ENCODE measurements at regions not wholly inside any gene's neighbourhood (a gene's known extent, or its start where the extent isn't known, plus 50 kb on each side); places are given as distances from the start of the nearest gene placed in this dataset.
"Not testable (repeated sequence)": the region's sequence is repeated elsewhere in the genome, so short reads cannot be mapped to it uniquely, and the experiment has no call there.

DNA sequence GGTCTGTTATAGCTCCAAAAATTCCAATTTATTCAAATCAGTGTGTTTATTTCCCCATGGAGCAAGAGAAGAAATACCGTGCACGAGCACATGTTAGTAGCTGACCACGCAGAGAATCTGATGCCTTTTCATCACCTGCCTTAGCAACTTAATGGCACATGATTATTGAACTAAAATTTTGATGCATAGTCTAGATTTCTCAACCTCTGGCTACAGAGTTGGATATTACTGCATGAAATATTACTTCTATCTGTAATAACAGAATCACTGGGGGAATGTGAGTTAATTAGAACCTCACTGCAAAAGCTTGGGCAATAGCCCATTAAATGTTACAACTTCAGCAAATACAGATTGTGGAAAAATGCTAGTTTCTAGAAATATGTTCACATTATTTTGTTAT lies 335.8 kb downstream of the FLRT2 start:
- Histone ChIP-seq H3K36me3 (ENCODE audit: control insufficient read depth in 1 of 2, insufficient read depth in 2 of 2, low read length in 2 of 2) (no peaks in the 10 kb centered on the region), H3K9me3 (ENCODE audit: control insufficient read depth in 1 of 2, low read length in 2 of 2) (no peaks in the 10 kb centered on the region), H3K4me1 (ENCODE audit: control insufficient read depth in 1 of 2, insufficient read depth in 2 of 2, low read length in 2 of 2) (no peaks in the 10 kb centered on the region), H3K27ac (ENCODE audit: low read length) (no peak overlapping the region), H3K4me3 (ENCODE audit: low read depth in 1 of 2, low read length in 2 of 2) (no peak overlapping the region), H3K27me3 (ENCODE audit: low read depth, low read length) (no peaks in the 10 kb centered on the region)

DNA sequence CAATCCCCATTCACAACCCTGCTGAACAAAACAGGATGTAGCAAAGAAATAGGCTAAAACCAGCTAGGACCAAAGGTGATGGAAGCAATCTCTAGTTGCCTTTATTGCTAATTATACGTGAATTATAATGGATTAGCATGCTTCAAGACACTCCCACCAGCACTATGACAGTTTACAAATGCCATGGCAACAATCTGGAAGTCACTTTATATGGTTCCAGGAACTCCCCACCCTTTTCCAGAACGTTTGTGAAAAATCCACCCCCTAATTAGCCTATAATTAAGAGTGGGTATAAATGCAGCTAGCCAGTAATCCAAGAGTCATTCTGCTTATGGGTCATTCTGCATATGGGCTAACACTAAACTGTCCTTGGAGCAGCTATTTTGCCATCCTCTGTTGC lies 328.7 kb downstream of the FLRT2 start:
- Histone ChIP-seq H3K4me1 (ENCODE audit: control insufficient read depth in 1 of 2, insufficient read depth in 2 of 2, low read length in 2 of 2) (no peaks in the 10 kb centered on the region), H3K27me3 (ENCODE audit: low read depth, low read length) (no peaks in the 10 kb centered on the region), H3K4me3 (ENCODE audit: low read depth in 1 of 2, low read length in 2 of 2) (no peak overlapping the region)

DNA sequence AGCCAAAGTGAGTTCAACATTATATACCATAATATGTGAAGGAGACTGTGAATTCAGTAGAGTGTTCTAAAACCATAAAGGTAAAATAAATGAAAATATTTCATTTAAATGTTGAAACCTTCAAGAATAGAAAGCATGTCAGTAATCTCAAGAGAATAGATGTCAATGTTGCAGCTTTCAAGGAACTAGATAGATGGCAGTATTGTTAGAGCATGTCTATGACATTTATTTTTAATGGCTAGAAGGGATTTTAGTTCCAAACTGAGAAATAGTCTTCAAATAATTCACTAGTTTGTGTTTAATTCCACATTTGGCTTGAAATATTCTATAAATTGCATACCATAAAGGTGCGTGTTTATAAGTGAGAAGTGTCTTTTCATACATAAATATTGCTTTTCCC lies 326.5 kb downstream of the FLRT2 start:
- Histone ChIP-seq H3K4me1 (ENCODE audit: control insufficient read depth in 1 of 2, insufficient read depth in 2 of 2, low read length in 2 of 2) (no peaks in the 10 kb centered on the region), H3K36me3 (ENCODE audit: control insufficient read depth in 1 of 2, insufficient read depth in 2 of 2, low read length in 2 of 2) (no peaks in the 10 kb centered on the region), H3K9me3 (ENCODE audit: control insufficient read depth in 1 of 2, low read length in 2 of 2) (no peaks in the 10 kb centered on the region), H3K4me3 (ENCODE audit: low read depth in 1 of 2, low read length in 2 of 2) (no peak overlapping the region), H3K27me3 (ENCODE audit: low read depth, low read length) (no peaks in the 10 kb centered on the region), H3K27ac (ENCODE audit: low read length) (no peak overlapping the region)

More for the DNA sequence above, 328.7 kb downstream of the FLRT2 start:
- no peaks in the 10 kb centered on the region for H3K36me3 ChIP-seq (ENCODE audit: control insufficient read depth in 1 of 2, insufficient read depth in 2 of 2, low read length in 2 of 2)
- no peaks in the 10 kb centered on the region for H3K9me3 ChIP-seq (ENCODE audit: control insufficient read depth in 1 of 2, low read length in 2 of 2)
- H3K27ac ChIP-seq (ENCODE audit: low read length), result no peak overlapping the region

DNA sequence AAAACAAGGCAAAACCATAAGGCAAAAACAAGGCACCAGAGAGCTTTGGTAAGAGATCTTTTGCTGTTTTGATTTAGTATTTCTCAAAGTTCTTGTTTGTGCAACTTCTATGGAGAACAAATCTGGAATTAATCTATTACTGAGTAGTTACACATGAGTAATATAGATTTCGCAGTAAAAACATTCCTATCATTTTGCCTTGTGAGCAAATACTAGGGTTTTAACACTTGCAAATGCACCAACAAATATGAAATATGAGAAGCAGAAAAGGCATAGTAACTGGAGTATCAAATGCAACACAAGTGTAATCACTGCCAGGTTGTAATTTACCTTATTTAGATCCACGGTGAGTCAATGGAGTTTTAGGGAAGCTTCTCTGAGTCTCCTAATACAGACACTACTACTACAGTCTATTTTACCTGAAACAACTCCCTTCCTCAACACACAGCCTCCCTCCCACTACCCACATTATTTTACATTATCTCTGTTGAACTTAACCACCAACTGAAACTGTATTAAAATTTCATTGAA lies 324.1 kb downstream of the FLRT2 start:
- H3K27ac ChIP-seq (ENCODE audit: low read length), result no peak overlapping the region
- H3K4me1 ChIP-seq (ENCODE audit: control insufficient read depth in 1 of 2, insufficient read depth in 2 of 2, low read length in 2 of 2), result no peaks in the 10 kb centered on the region
- H3K27me3 ChIP-seq (ENCODE audit: low read depth, low read length), result no peaks in the 10 kb centered on the region

DNA sequence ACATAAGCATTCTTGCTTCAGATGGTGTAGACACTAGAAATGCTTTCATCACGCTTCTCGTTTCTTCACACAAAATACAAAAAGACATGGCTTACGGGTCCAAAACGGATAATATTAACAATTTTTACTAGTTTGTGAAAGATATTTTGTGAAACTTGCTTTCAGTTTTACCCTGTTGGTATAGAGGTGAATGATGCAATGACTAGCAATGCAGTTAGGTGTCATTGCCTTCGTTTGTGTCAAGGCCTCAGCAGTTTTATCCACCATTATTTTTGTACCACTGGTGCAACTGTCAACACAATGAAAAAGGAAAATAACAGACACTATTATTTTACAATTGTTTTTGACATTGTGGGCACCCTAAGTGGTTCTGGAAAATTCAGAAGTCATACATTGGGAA lies 323.0 kb downstream of the FLRT2 start:
- Histone ChIP-seq H3K36me3 (ENCODE audit: control insufficient read depth in 1 of 2, insufficient read depth in 2 of 2, low read length in 2 of 2) (no peaks in the 10 kb centered on the region), H3K4me1 (ENCODE audit: control insufficient read depth in 1 of 2, insufficient read depth in 2 of 2, low read length in 2 of 2) (no peaks in the 10 kb centered on the region), H3K4me3 (ENCODE audit: low read depth in 1 of 2, low read length in 2 of 2) (no peak overlapping the region), H3K27ac (ENCODE audit: low read length) (no peak overlapping the region), H3K27me3 (ENCODE audit: low read depth, low read length) (no peaks in the 10 kb centered on the region), H3K9me3 (ENCODE audit: control insufficient read depth in 1 of 2, low read length in 2 of 2) (no peaks in the 10 kb centered on the region)

More for the DNA sequence above, 324.1 kb downstream of the FLRT2 start:
- Histone ChIP-seq H3K36me3 (ENCODE audit: control insufficient read depth in 1 of 2, insufficient read depth in 2 of 2, low read length in 2 of 2) (no peaks in the 10 kb centered on the region), H3K4me3 (ENCODE audit: low read depth in 1 of 2, low read length in 2 of 2) (no peak overlapping the region), H3K9me3 (ENCODE audit: control insufficient read depth in 1 of 2, low read length in 2 of 2) (no peaks in the 10 kb centered on the region)

DNA sequence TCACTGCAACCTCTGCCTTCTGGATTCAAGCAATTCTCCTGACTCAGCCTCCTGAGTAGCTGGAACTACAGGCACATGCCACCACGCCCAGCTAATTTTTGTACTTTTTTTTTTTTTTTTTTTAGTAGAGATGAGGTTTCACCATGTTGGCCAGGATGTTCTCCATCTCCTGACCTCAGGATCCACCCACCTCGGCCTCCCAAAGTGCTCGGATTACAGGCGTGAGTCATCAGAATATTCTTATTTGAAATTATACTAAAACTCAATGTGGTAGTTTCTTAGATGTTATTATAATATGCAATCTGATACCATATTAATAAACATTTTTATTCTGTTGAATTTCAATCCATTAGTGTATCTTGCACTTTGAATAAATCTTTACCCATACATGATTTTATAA lies 322.2 kb downstream of the FLRT2 start:
- H3K27ac ChIP-seq (ENCODE audit: low read length); H3K4me3 ChIP-seq (ENCODE audit: low read depth in 1 of 2, low read length in 2 of 2); H3K36me3 ChIP-seq (ENCODE audit: control insufficient read depth in 1 of 2, insufficient read depth in 2 of 2, low read length in 2 of 2); H3K27me3 ChIP-seq (ENCODE audit: low read depth, low read length); H3K4me1 ChIP-seq (ENCODE audit: control insufficient read depth in 1 of 2, insufficient read depth in 2 of 2, low read length in 2 of 2); H3K9me3 ChIP-seq (ENCODE audit: control insufficient read depth in 1 of 2, low read length in 2 of 2): not testable (repeated sequence)

DNA sequence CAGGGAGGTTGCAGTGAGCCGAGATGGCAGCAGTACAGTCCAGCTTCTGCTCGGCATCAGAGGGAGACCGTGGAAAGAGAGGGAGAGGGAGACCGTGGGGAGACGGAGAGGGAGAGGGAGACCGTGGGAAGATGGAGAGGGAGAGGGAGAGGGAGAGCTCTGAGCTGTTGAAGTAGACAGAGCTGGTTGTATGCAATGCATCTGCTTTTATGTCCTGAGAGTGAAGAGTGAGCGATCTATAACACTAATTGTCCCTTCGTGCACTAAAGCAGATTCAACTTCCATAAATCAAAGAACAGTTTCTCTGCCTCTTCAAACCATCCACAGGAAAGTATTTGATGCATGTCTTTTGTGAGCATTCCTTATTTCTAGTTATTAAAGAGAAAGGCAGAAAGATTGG lies 300.6 kb downstream of the FLRT2 start:
- not testable (repeated sequence) for H3K27ac ChIP-seq (ENCODE audit: low read length); H3K27me3 ChIP-seq (ENCODE audit: low read depth, low read length); H3K9me3 ChIP-seq (ENCODE audit: control insufficient read depth in 1 of 2, low read length in 2 of 2); H3K4me1 ChIP-seq (ENCODE audit: control insufficient read depth in 1 of 2, insufficient read depth in 2 of 2, low read length in 2 of 2); H3K4me3 ChIP-seq (ENCODE audit: low read depth in 1 of 2, low read length in 2 of 2); H3K36me3 ChIP-seq (ENCODE audit: control insufficient read depth in 1 of 2, insufficient read depth in 2 of 2, low read length in 2 of 2)

DNA sequence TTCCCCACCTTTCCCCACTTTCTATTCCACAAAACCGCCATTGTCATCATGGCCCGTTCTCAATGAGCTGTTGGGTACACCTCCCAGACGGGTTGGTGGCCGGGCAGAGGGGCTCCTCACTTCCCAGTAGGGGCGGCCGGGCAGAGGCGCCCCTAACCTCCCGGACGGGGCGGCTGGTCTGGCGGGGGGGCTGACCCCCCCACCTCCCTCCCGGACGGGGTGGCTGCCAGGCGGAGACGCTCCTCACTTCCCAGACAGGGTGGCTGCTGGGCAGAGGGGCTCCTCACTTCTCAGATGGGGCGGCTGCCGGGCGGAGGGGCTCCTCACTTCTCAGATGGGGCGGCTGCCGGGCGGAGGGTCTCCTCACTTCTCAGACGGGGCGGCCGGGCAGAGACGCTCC lies 299.7 kb downstream of the FLRT2 start:
- H3K36me3 ChIP-seq (ENCODE audit: control insufficient read depth in 1 of 2, insufficient read depth in 2 of 2, low read length in 2 of 2); H3K9me3 ChIP-seq (ENCODE audit: control insufficient read depth in 1 of 2, low read length in 2 of 2); H3K27me3 ChIP-seq (ENCODE audit: low read depth, low read length); H3K4me3 ChIP-seq (ENCODE audit: low read depth in 1 of 2, low read length in 2 of 2); H3K4me1 ChIP-seq (ENCODE audit: control insufficient read depth in 1 of 2, insufficient read depth in 2 of 2, low read length in 2 of 2); H3K27ac ChIP-seq (ENCODE audit: low read length): not testable (repeated sequence)

DNA sequence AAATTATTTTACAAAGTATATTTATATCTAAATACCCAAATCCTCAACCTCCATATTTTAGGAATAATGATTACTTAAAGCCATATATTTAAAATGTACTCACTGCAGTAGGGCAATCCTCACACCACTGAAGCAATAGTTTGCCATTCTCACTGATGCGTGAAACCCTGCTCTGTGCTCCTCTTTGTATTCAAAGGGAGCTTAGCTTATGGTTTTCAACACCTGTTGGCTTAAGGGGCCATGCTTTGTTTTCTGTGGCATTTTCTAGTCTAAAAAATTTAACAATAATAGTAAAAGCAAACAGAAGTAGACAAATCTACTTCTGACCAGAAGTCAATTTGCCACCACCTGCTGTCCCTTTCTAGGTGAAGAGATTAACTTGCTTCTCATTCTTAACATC lies 294.6 kb downstream of the FLRT2 start:
- Histone ChIP-seq H3K36me3 (ENCODE audit: control insufficient read depth in 1 of 2, insufficient read depth in 2 of 2, low read length in 2 of 2) (no peaks in the 10 kb centered on the region), H3K9me3 (ENCODE audit: control insufficient read depth in 1 of 2, low read length in 2 of 2) (no peaks in the 10 kb centered on the region), H3K27ac (ENCODE audit: low read length) (no peak overlapping the region), H3K4me1 (ENCODE audit: control insufficient read depth in 1 of 2, insufficient read depth in 2 of 2, low read length in 2 of 2) (no peaks in the 10 kb centered on the region), H3K27me3 (ENCODE audit: low read depth, low read length) (no peaks in the 10 kb centered on the region), H3K4me3 (ENCODE audit: low read depth in 1 of 2, low read length in 2 of 2) (no peak overlapping the region)

DNA sequence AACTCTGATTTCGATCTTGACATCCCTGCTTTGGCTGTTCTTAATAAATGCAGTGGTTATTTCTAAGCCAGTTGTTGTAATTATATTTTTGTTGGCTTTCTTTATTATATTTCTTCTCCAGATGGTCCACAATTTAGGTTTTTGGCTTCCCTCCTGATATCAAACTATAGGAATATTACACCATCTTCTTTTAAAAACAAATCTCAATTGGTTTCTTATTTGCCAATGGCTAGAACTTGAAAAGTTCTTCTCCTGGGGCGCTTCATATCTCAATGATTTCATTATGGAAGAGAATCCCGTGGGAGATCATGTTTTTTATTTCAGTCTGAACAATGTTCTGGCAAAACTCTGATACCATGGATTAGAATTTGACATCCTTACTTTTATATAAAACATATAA lies 292.3 kb downstream of the FLRT2 start:
- Histone ChIP-seq H3K27me3 (ENCODE audit: low read depth, low read length) (no peaks in the 10 kb centered on the region), H3K36me3 (ENCODE audit: control insufficient read depth in 1 of 2, insufficient read depth in 2 of 2, low read length in 2 of 2) (no peaks in the 10 kb centered on the region), H3K4me3 (ENCODE audit: low read depth in 1 of 2, low read length in 2 of 2) (no peak overlapping the region), H3K9me3 (ENCODE audit: control insufficient read depth in 1 of 2, low read length in 2 of 2) (no peaks in the 10 kb centered on the region), H3K4me1 (ENCODE audit: control insufficient read depth in 1 of 2, insufficient read depth in 2 of 2, low read length in 2 of 2) (no peaks in the 10 kb centered on the region), H3K27ac (ENCODE audit: low read length) (no peak overlapping the region)

DNA sequence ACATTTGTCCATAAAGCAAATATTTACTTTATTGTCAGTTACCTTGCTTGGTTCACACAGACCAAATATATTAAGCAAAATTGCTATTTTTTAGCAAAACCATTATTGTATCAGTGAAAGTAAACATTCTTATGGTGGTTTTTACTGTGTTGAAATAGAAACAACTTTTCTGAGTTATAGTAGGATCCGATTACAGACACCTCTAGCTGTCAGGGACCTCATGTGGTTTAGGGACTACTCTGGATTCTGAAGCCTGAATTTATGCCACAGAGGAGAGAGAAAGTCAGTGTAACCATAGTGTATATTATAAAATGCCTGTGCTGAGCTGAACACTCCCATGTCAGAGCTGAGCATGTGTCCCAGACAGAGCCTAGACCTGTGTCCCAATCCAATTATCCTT lies 287.5 kb downstream of the FLRT2 start:
- no peaks in the 10 kb centered on the region for H3K36me3 ChIP-seq (ENCODE audit: control insufficient read depth in 1 of 2, insufficient read depth in 2 of 2, low read length in 2 of 2)
- H3K9me3 ChIP-seq (ENCODE audit: control insufficient read depth in 1 of 2, low read length in 2 of 2), result no peaks in the 10 kb centered on the region
- no peaks in the 10 kb centered on the region for H3K27me3 ChIP-seq (ENCODE audit: low read depth, low read length)
- no peak overlapping the region for H3K27ac ChIP-seq (ENCODE audit: low read length)
- H3K4me3 ChIP-seq (ENCODE audit: low read depth in 1 of 2, low read length in 2 of 2), result no peak overlapping the region
- H3K4me1 ChIP-seq (ENCODE audit: control insufficient read depth in 1 of 2, insufficient read depth in 2 of 2, low read length in 2 of 2), result no peaks in the 10 kb centered on the region

DNA sequence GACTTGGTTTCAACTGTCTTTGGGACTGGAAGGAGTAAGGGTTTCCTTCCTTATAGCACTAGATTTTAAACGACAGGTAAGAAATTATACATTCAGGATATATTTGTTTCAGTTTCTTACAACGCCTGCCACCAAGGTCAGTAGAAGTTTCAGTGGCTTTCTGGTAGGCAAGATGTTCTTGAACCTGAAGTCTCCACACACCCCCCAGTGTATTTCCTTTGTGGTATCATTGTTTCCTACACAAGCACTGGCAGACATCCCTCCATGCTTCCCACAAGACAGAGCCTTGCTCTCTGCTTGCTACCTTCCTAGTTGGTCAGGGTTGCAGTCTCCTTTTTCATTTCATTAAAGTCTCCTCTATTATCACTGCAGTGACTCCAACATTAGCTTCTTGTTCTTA lies 283.1 kb downstream of the FLRT2 start:
- H3K27me3 ChIP-seq (ENCODE audit: low read depth, low read length), result no peaks in the 10 kb centered on the region
- no peak overlapping the region for H3K27ac ChIP-seq (ENCODE audit: low read length)
- no peaks in the 10 kb centered on the region for H3K4me1 ChIP-seq (ENCODE audit: control insufficient read depth in 1 of 2, insufficient read depth in 2 of 2, low read length in 2 of 2)
- H3K9me3 ChIP-seq (ENCODE audit: control insufficient read depth in 1 of 2, low read length in 2 of 2), result no peaks in the 10 kb centered on the region
- H3K4me3 ChIP-seq (ENCODE audit: low read depth in 1 of 2, low read length in 2 of 2), result no peak overlapping the region
- H3K36me3 ChIP-seq (ENCODE audit: control insufficient read depth in 1 of 2, insufficient read depth in 2 of 2, low read length in 2 of 2), result no peaks in the 10 kb centered on the region

All from muscle layer of duodenum (tissue), 2 donors.